ENCODE measurements at regions not wholly inside any gene's neighbourhood (a gene's known extent, or its start where the extent isn't known, plus 50 kb on each side); places are given as distances from the start of the nearest gene placed in this dataset.

DNA sequence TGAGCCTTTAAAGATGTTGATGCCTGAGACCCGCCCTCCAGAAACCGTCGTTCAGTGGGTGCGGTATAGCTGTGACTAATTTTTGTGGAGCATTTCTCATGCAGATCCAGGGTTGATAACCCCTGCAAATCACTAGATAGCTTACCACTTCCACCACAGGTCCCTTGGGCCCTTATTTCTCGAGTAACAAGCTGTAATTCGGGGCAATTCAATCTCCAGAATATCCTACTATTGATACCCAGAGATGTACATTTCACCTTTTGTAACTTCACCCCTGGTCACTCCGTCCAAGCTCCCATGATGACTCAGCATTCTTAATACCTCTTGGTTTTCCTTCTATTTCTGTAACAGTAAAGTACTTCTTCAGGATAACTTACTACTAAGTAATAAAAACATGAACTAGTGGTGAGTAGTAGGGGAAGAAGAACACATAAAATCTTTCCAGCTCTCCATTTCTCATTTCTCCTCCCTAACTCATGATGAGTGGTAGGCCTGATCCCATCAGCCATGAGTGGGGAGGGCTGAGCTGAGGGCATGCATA is 71.9 kb upstream of the UBL3 start:
- CTCF ChIA-PET = interaction anchor here (3.3 kb wide), 1 partner anchor 10 kb away, joined by 11 read pairs; no protein-coding TSS in a partner anchor
- Histone ChIP-seq H2AFZ (ENCODE audit: low read depth) (no peak overlapping the region), H3K79me2 (ENCODE audit: insufficient read depth) (no peaks in the 10 kb centered on the region), H3K27ac (ENCODE audit: low read depth in 2 of 2, low read length in 1 of 2) (peak overlapping the region in 1 of 2 experiments; percentile 84; a peak in 2 of 4 replicates), H3K9me2 (no peaks in the 10 kb centered on the region), H3K27me3 (ENCODE audit: insufficient read depth) (no peaks in the 10 kb centered on the region), H3K4me3 (ENCODE audit: low read depth in 2 of 2, low read length in 1 of 2) (no peak overlapping the region), H4K20me1 (ENCODE audit: insufficient read depth) (no peaks in the 10 kb centered on the region), H3K4me2 (peak overlapping the region; percentile 61), H3K36me3 (replicated peaks in 1 of 2; ENCODE audit: control insufficient read depth in 1 of 2, insufficient read depth in 2 of 2, low read length in 1 of 2) (no peaks in the 10 kb centered on the region), H3F3A (replicated peaks; ENCODE audit: insufficient read depth) (peaks cover 31% of the 10 kb centered on the region), H3K9me3 (no peaks in the 10 kb centered on the region), H3K4me1 (ENCODE audit: control insufficient read depth in 1 of 2, insufficient read depth in 2 of 2, low read depth in 1 of 2, low read length in 1 of 2) (peaks cover 14 to 48% of the 10 kb centered on the region in 2 experiments; a peak in 3 of 4 replicates), H3K9ac (no peak overlapping the region)
- 68% methylated on average over 7 of the region's 7 CpGs for WGBS (ENCODE audit: low lambda C conversion rate)
- TF ChIP-seq, protein P1, sequence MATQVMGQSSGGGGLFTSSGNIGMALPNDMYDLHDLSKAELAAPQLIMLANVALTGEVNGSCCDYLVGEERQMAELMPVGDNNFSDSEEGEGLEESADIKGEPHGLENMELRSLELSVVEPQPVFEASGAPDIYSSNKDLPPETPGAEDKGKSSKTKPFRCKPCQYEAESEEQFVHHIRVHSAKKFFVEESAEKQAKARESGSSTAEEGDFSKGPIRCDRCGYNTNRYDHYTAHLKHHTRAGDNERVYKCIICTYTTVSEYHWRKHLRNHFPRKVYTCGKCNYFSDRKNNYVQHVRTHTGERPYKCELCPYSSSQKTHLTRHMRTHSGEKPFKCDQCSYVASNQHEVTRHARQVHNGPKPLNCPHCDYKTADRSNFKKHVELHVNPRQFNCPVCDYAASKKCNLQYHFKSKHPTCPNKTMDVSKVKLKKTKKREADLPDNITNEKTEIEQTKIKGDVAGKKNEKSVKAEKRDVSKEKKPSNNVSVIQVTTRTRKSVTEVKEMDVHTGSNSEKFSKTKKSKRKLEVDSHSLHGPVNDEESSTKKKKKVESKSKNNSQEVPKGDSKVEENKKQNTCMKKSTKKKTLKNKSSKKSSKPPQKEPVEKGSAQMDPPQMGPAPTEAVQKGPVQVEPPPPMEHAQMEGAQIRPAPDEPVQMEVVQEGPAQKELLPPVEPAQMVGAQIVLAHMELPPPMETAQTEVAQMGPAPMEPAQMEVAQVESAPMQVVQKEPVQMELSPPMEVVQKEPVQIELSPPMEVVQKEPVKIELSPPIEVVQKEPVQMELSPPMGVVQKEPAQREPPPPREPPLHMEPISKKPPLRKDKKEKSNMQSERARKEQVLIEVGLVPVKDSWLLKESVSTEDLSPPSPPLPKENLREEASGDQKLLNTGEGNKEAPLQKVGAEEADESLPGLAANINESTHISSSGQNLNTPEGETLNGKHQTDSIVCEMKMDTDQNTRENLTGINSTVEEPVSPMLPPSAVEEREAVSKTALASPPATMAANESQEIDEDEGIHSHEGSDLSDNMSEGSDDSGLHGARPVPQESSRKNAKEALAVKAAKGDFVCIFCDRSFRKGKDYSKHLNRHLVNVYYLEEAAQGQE (IDR thresholded peaks at IDR 0.05; ENCODE audit: low read depth, low read length) = no peak
- TF ChIP-seq, protein P2, sequence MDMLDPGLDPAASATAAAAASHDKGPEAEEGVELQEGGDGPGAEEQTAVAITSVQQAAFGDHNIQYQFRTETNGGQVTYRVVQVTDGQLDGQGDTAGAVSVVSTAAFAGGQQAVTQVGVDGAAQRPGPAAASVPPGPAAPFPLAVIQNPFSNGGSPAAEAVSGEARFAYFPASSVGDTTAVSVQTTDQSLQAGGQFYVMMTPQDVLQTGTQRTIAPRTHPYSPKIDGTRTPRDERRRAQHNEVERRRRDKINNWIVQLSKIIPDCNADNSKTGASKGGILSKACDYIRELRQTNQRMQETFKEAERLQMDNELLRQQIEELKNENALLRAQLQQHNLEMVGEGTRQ (IDR thresholded peaks at IDR 0.05; ENCODE audit: borderline replicate concordance, low read depth, low read length) = no peak
- TF ChIP-seq, protein P3, sequence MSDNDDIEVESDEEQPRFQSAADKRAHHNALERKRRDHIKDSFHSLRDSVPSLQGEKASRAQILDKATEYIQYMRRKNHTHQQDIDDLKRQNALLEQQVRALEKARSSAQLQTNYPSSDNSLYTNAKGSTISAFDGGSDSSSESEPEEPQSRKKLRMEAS (IDR thresholded peaks at IDR 0.05; ENCODE audit: low read depth) = no peak
- no peak for TF ChIP-seq TCF12 (IDR thresholded peaks at IDR 0.05)
- TF ChIP-seq, protein P4, sequence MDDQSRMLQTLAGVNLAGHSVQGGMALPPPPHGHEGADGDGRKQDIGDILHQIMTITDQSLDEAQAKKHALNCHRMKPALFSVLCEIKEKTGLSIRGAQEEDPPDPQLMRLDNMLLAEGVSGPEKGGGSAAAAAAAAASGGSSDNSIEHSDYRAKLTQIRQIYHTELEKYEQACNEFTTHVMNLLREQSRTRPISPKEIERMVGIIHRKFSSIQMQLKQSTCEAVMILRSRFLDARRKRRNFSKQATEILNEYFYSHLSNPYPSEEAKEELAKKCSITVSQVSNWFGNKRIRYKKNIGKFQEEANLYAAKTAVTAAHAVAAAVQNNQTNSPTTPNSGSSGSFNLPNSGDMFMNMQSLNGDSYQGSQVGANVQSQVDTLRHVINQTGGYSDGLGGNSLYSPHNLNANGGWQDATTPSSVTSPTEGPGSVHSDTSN (IDR thresholded peaks at IDR 0.05) = no peak
- no peak for TF ChIP-seq TAF1 (IDR thresholded peaks at IDR 0.05; ENCODE audit: borderline replicate concordance, low read depth, low read length)
- TF ChIP-seq MXI1 (IDR thresholded peaks at IDR 0.05; ENCODE audit: low read depth, low read length) = no peak
- TF ChIP-seq FOSL2 (IDR thresholded peaks at IDR 0.05; ENCODE audit: borderline replicate concordance, low read depth) = no peak
- no peak for TF ChIP-seq RCOR1 (IDR thresholded peaks at IDR 0.05; ENCODE audit: low read length)
- TF ChIP-seq ELF1 (IDR thresholded peaks at IDR 0.05) = no peak
- no peak for TF ChIP-seq FOXJ3 (CRISPR knock-in tag; IDR thresholded peaks at IDR 0.05)
- no peak for TF ChIP-seq YY1 (IDR thresholded peaks at IDR 0.05; ENCODE audit: low read depth)
- TF ChIP-seq POLR2AphosphoS5 (IDR thresholded peaks at IDR 0.05; ENCODE audit: low read depth, low read length) = no peak
- no peak for TF ChIP-seq RXRA (IDR thresholded peaks at IDR 0.05; ENCODE audit: borderline replicate concordance, low read depth)
- TF ChIP-seq EZH2phosphoT487 (IDR thresholded peaks at IDR 0.05; ENCODE audit: borderline replicate concordance, low read depth) = no peak
- no peak for DNase-seq
- POLR2A ChIA-PET = no interaction called here

Measured in SK-N-SH (cell line).